ENCODE measurements at regions not wholly inside any gene's neighbourhood (a gene's known extent, or its start where the extent isn't known, plus 50 kb on each side); places are given as distances from the start of the nearest gene placed in this dataset.

- TF ChIP-seq CTCF (IDR thresholded peaks at IDR 0.05) (no peak), POLR2A (IDR thresholded peaks at IDR 0.05) (no peak)
Observed at GRCh38 chr13:88339271-88339741, 668.1 kb downstream of the SLITRK5 start.

All from esophagus squamous epithelium (tissue), 4 donors.